ENCODE measurements at regions not wholly inside any gene's neighbourhood (a gene's known extent, or its start where the extent isn't known, plus 50 kb on each side); places are given as distances from the start of the nearest gene placed in this dataset.
"Not testable (repeated sequence)": the region's sequence is repeated elsewhere in the genome, so short reads cannot be mapped to it uniquely, and the experiment has no call there.

- no peaks in the 10 kb centered on the region for H3K36me3 ChIP-seq (ENCODE audit: control insufficient read depth, insufficient read depth, low read length)
- H3K27me3 ChIP-seq (ENCODE audit: control insufficient read depth, insufficient read depth, low read length): no peaks in the 10 kb centered on the region
- H3K27ac ChIP-seq (ENCODE audit: low read length): no peak overlapping the region
- H3K4me1 ChIP-seq (ENCODE audit: control insufficient read depth, insufficient read depth, low read length): no peaks in the 10 kb centered on the region
- DNase-seq: no peak
- peaks cover 8% of the 10 kb centered on the region for H3K9me3 ChIP-seq (replicated peaks; ENCODE audit: control insufficient read depth, low read depth, low read length)
- no peak overlapping the region for H3K4me3 ChIP-seq (ENCODE audit: low read length)
- no CpG with 5 or more reads among the region's 1 CpG for WGBS (ENCODE audit: insufficient coverage)
These were observed 182.6 kb downstream of the FZD1 start for GRCh38 chr7:91446819-91447218.

GRCh38 chr7:91455411-91455810 lies 191.2 kb downstream of the FZD1 start:
- Histone ChIP-seq H3K4me1 (ENCODE audit: control insufficient read depth, insufficient read depth, low read length) (no peaks in the 10 kb centered on the region), H3K36me3 (ENCODE audit: control insufficient read depth, insufficient read depth, low read length) (no peaks in the 10 kb centered on the region), H3K9me3 (replicated peaks; ENCODE audit: control insufficient read depth, low read depth, low read length) (peaks cover 5% of the 10 kb centered on the region), H3K27ac (ENCODE audit: low read length) (no peak overlapping the region), H3K4me3 (ENCODE audit: low read length) (no peak overlapping the region), H3K27me3 (ENCODE audit: control insufficient read depth, insufficient read depth, low read length) (no peaks in the 10 kb centered on the region)
- 87% methylated on average over 9 of the region's 10 CpGs for WGBS (ENCODE audit: insufficient coverage)
- DNase-seq: no peak

- Histone ChIP-seq H3K9me3 (replicated peaks; ENCODE audit: control insufficient read depth, low read depth, low read length) (peaks cover 5% of the 10 kb centered on the region), H3K27me3 (ENCODE audit: control insufficient read depth, insufficient read depth, low read length) (no peaks in the 10 kb centered on the region), H3K27ac (ENCODE audit: low read length) (no peak overlapping the region), H3K4me1 (ENCODE audit: control insufficient read depth, insufficient read depth, low read length) (no peaks in the 10 kb centered on the region), H3K4me3 (ENCODE audit: low read length) (no peak overlapping the region), H3K36me3 (ENCODE audit: control insufficient read depth, insufficient read depth, low read length) (no peaks in the 10 kb centered on the region)
- WGBS (ENCODE audit: insufficient coverage): no CpG with 5 or more reads among the region's 1 CpG
- DNase-seq: peak; percentile 75
These were observed 193.0 kb downstream of the FZD1 start for GRCh38 chr7:91457208-91457607.

GRCh38 chr7:91459539-91459938 lies 195.3 kb downstream of the FZD1 start:
- no peaks in the 10 kb centered on the region for H3K36me3 ChIP-seq (ENCODE audit: control insufficient read depth, insufficient read depth, low read length)
- no peak overlapping the region for H3K4me3 ChIP-seq (ENCODE audit: low read length)
- H3K4me1 ChIP-seq (ENCODE audit: control insufficient read depth, insufficient read depth, low read length): no peaks in the 10 kb centered on the region
- no peak overlapping the region for H3K27ac ChIP-seq (ENCODE audit: low read length)
- WGBS (ENCODE audit: insufficient coverage): 100% methylated on average over 1 of the region's 2 CpGs
- DNase-seq: no peak
- H3K9me3 ChIP-seq (replicated peaks; ENCODE audit: control insufficient read depth, low read depth, low read length): peaks cover 5% of the 10 kb centered on the region
- H3K27me3 ChIP-seq (ENCODE audit: control insufficient read depth, insufficient read depth, low read length): no peaks in the 10 kb centered on the region

- Histone ChIP-seq H3K27ac (ENCODE audit: low read length) (no peak overlapping the region), H3K36me3 (ENCODE audit: control insufficient read depth, insufficient read depth, low read length) (no peaks in the 10 kb centered on the region), H3K9me3 (replicated peaks; ENCODE audit: control insufficient read depth, low read depth, low read length) (peaks cover under 1% of the 10 kb centered on the region), H3K4me3 (ENCODE audit: low read length) (no peak overlapping the region), H3K27me3 (ENCODE audit: control insufficient read depth, insufficient read depth, low read length) (no peaks in the 10 kb centered on the region), H3K4me1 (ENCODE audit: control insufficient read depth, insufficient read depth, low read length) (no peaks in the 10 kb centered on the region)
- peak; percentile 14 for DNase-seq
- WGBS (ENCODE audit: insufficient coverage): no CpG with 5 or more reads among the region's 1 CpG
These were observed 198.1 kb downstream of the FZD1 start for GRCh38 chr7:91462316-91462715.

GRCh38 chr7:91463330-91463729 lies 199.1 kb downstream of the FZD1 start:
- Histone ChIP-seq H3K9me3 (replicated peaks; ENCODE audit: control insufficient read depth, low read depth, low read length) (no peaks in the 10 kb centered on the region), H3K4me3 (ENCODE audit: low read length) (no peak overlapping the region), H3K4me1 (ENCODE audit: control insufficient read depth, insufficient read depth, low read length) (no peaks in the 10 kb centered on the region), H3K27me3 (ENCODE audit: control insufficient read depth, insufficient read depth, low read length) (no peaks in the 10 kb centered on the region), H3K27ac (ENCODE audit: low read length) (no peak overlapping the region), H3K36me3 (ENCODE audit: control insufficient read depth, insufficient read depth, low read length) (no peaks in the 10 kb centered on the region)
- DNase-seq: no peak
- 94% methylated on average over 14 of the region's 15 CpGs for WGBS (ENCODE audit: insufficient coverage)

GRCh38 chr7:91465595-91466061 lies 201.4 kb downstream of the FZD1 start:
- DNase-seq: peak; percentile 25
- no CpG with 5 or more reads among the region's 2 CpGs for WGBS (ENCODE audit: insufficient coverage)
- no peaks in the 10 kb centered on the region for H3K9me3 ChIP-seq (replicated peaks; ENCODE audit: control insufficient read depth, low read depth, low read length)

GRCh38 chr7:91468256-91468655 lies 204.0 kb downstream of the FZD1 start:
- no peak overlapping the region for H3K27ac ChIP-seq (ENCODE audit: low read length)
- no peaks in the 10 kb centered on the region for H3K4me1 ChIP-seq (ENCODE audit: control insufficient read depth, insufficient read depth, low read length)
- no peak for DNase-seq
- no peak overlapping the region for H3K4me3 ChIP-seq (ENCODE audit: low read length)
- H3K36me3 ChIP-seq (ENCODE audit: control insufficient read depth, insufficient read depth, low read length): no peaks in the 10 kb centered on the region
- H3K9me3 ChIP-seq (replicated peaks; ENCODE audit: control insufficient read depth, low read depth, low read length): no peaks in the 10 kb centered on the region
- H3K27me3 ChIP-seq (ENCODE audit: control insufficient read depth, insufficient read depth, low read length): no peaks in the 10 kb centered on the region

More at GRCh38 chr7:91465595-91466061, 201.4 kb downstream of the FZD1 start:
- no peaks in the 10 kb centered on the region for H3K27me3 ChIP-seq (ENCODE audit: control insufficient read depth, insufficient read depth, low read length)
- no peak overlapping the region for H3K4me3 ChIP-seq (ENCODE audit: low read length)
- H3K4me1 ChIP-seq (ENCODE audit: control insufficient read depth, insufficient read depth, low read length): no peaks in the 10 kb centered on the region
- no peaks in the 10 kb centered on the region for H3K36me3 ChIP-seq (ENCODE audit: control insufficient read depth, insufficient read depth, low read length)
- H3K27ac ChIP-seq (ENCODE audit: low read length): no peak overlapping the region

GRCh38 chr7:91473619-91474018 lies 209.4 kb downstream of the FZD1 start:
- no CpG with 5 or more reads among the region's 1 CpG for WGBS (ENCODE audit: insufficient coverage)

GRCh38 chr7:91474074-91474473 lies 209.8 kb downstream of the FZD1 start:
- no CpG with 5 or more reads among the region's 1 CpG for WGBS (ENCODE audit: insufficient coverage)
- Histone ChIP-seq H3K36me3 (ENCODE audit: control insufficient read depth, insufficient read depth, low read length) (no peaks in the 10 kb centered on the region), H3K4me3 (ENCODE audit: low read length) (no peak overlapping the region), H3K27ac (ENCODE audit: low read length) (no peak overlapping the region), H3K4me1 (ENCODE audit: control insufficient read depth, insufficient read depth, low read length) (no peaks in the 10 kb centered on the region), H3K27me3 (ENCODE audit: control insufficient read depth, insufficient read depth, low read length) (no peaks in the 10 kb centered on the region), H3K9me3 (replicated peaks; ENCODE audit: control insufficient read depth, low read depth, low read length) (peaks cover 8% of the 10 kb centered on the region)
- no peak for DNase-seq

More at GRCh38 chr7:91473619-91474018, 209.4 kb downstream of the FZD1 start:
- Histone ChIP-seq H3K27ac (ENCODE audit: low read length) (no peak overlapping the region), H3K4me1 (ENCODE audit: control insufficient read depth, insufficient read depth, low read length) (no peaks in the 10 kb centered on the region), H3K9me3 (replicated peaks; ENCODE audit: control insufficient read depth, low read depth, low read length) (peaks cover 8% of the 10 kb centered on the region), H3K36me3 (ENCODE audit: control insufficient read depth, insufficient read depth, low read length) (no peaks in the 10 kb centered on the region), H3K4me3 (ENCODE audit: low read length) (no peak overlapping the region), H3K27me3 (ENCODE audit: control insufficient read depth, insufficient read depth, low read length) (no peaks in the 10 kb centered on the region)
- DNase-seq: no peak

GRCh38 chr7:91480470-91480869 lies 216.2 kb downstream of the FZD1 start:
- not testable (repeated sequence) for H3K9me3 ChIP-seq (replicated peaks; ENCODE audit: control insufficient read depth, low read depth, low read length); H3K4me3 ChIP-seq (ENCODE audit: low read length); H3K36me3 ChIP-seq (ENCODE audit: control insufficient read depth, insufficient read depth, low read length); DNase-seq; H3K27ac ChIP-seq (ENCODE audit: low read length); H3K4me1 ChIP-seq (ENCODE audit: control insufficient read depth, insufficient read depth, low read length); H3K27me3 ChIP-seq (ENCODE audit: control insufficient read depth, insufficient read depth, low read length)
- WGBS (ENCODE audit: insufficient coverage): no CpG with 5 or more reads among the region's 5 CpGs
